Left colon (tissue), 2 donors: ENCODE measurements at regions not wholly inside any gene's neighbourhood (a gene's known extent, or its start where the extent isn't known, plus 50 kb on each side); places are given as distances from the start of the nearest gene placed in this dataset.
"Not testable (repeated sequence)": the region's sequence is repeated elsewhere in the genome, so short reads cannot be mapped to it uniquely, and the experiment has no call there.

Source experiments
- ATAC-seq: fragments of 200-7000 bp; cut with Tn5 transposase; one replicate; pipeline ENCODE4 v1.9.1; 2020; ENCODE audit warnings: mild to moderate bottlenecking, moderate library complexity
- DNase-seq, 2 donors: peaks; one replicate each; pipeline ENCODE4 v3.0.0-alpha.2; 2020
- intact Hi-C, 2 donors: fragments of 100-400 bp; cut with DNase I in 1 of 2; cut with micrococcal nuclease in 1 of 2; formaldehyde crosslinking; loops; one replicate each; pipeline versions ENCODE4 v1.11.2 to v1.14.0; 2022; cut with DNase I, micrococcal nuclease
- donor health status: DM: no; HTN: no; CAD: no.
- donor health status: DM: yes; HTN: yes; CAD: no.

- DNase-seq (no peak), ATAC-seq (no peak)
- intact Hi-C loops, result no loop called here
Observed at GRCh38 chrX:40968180-40968579, 117.1 kb upstream of the USP9X start.

- intact Hi-C loops, result no loop called here
- ATAC-seq (peak; percentile 94), DNase-seq (no peak)
Observed at GRCh38 chrX:40971736-40972135, 113.5 kb upstream of the USP9X start.

GRCh38 chrX:40973619-40974018 lies 111.6 kb upstream of the USP9X start:
- intact Hi-C loops, result no loop called here
- ATAC-seq (no peak), DNase-seq (no peak)

GRCh38 chrX:40975951-40976350 lies 109.3 kb upstream of the USP9X start:
- no peak for ATAC-seq

GRCh38 chrX:40976981-40977380 lies 108.3 kb upstream of the USP9X start:
- DNase-seq, result no peak
- intact Hi-C loops, result no loop called here
- no peak for ATAC-seq

More at GRCh38 chrX:40975951-40976350, 109.3 kb upstream of the USP9X start:
- no peak for DNase-seq
- intact Hi-C loops, result no loop called here

GRCh38 chrX:40984962-40985361 lies 100.3 kb upstream of the USP9X start:
- DNase-seq (no peak), ATAC-seq (no peak)
- intact Hi-C loops, result no loop called here

- ATAC-seq (no peak), DNase-seq (no peak)
- intact Hi-C loops, result no loop called here
Observed at GRCh38 chrX:40987413-40987812, 97.8 kb upstream of the USP9X start.

GRCh38 chrX:40988100-40988499 lies 97.1 kb upstream of the USP9X start:
- ATAC-seq, result no peak
- no peak for DNase-seq
- intact Hi-C loops, result no loop called here

GRCh38 chrX:40993395-40993794 lies 91.8 kb upstream of the USP9X start:
- intact Hi-C loops, DNase-seq, ATAC-seq: not testable (repeated sequence)

GRCh38 chrX:40996886-40997530 lies 88.2 kb upstream of the USP9X start:
- intact Hi-C loops, result no loop called here
- ATAC-seq, result peak; percentile 95
- no peak for DNase-seq

GRCh38 chrX:40998123-40998522 lies 87.1 kb upstream of the USP9X start:
- intact Hi-C loops, result no loop called here
- DNase-seq (no peak), ATAC-seq (no peak)

- intact Hi-C loops, result no loop called here
- ATAC-seq (no peak), DNase-seq (no peak)
Observed at GRCh38 chrX:41001327-41001726, 83.9 kb upstream of the USP9X start.

- ATAC-seq (peak; percentile 62), DNase-seq (no peak)
- intact Hi-C loops, result no loop called here
Observed at GRCh38 chrX:41002026-41002425, 83.2 kb upstream of the USP9X start.

- ATAC-seq (no peak), DNase-seq (no peak)
- intact Hi-C loops, result no loop called here
Observed at GRCh38 chrX:41003506-41004270, 81.6 kb upstream of the USP9X start.

GRCh38 chrX:41005445-41005992 lies 79.7 kb upstream of the USP9X start:
- DNase-seq (no peak), ATAC-seq (no peak)
- intact Hi-C loops, result no loop called here

GRCh38 chrX:41009850-41010846 lies 75.1 kb upstream of the USP9X start:
- ATAC-seq (peak; percentile 88), DNase-seq (peak; percentile 67 to 79)
- intact Hi-C loops, result no loop called here

GRCh38 chrX:41014776-41015360 lies 70.4 kb upstream of the USP9X start:
- DNase-seq (peak in 1 of 2 donors; percentile 1), ATAC-seq (no peak)
- intact Hi-C loops, result no loop called here

GRCh38 chrX:41017785-41018184 lies 67.5 kb upstream of the USP9X start:
- DNase-seq, result peak in 1 of 2 donors; percentile 4
- ATAC-seq, intact Hi-C loops: not testable (repeated sequence)
